ENCODE measurements at regions not wholly inside any gene's neighbourhood (a gene's known extent, or its start where the extent isn't known, plus 50 kb on each side); places are given as distances from the start of the nearest gene placed in this dataset.
"Not testable (repeated sequence)": the region's sequence is repeated elsewhere in the genome, so short reads cannot be mapped to it uniquely, and the experiment has no call there.

- not testable (repeated sequence) for DNase-seq (ENCODE audit: low read depth)
These were observed 202.3 kb downstream of the LIPI start for GRCh38 chr21:14008436-14008835.

GRCh38 chr21:14008006-14008405, 202.7 kb downstream of the LIPI start:
- not testable (repeated sequence) for DNase-seq (ENCODE audit: low read depth)

- DNase-seq (ENCODE audit: low read depth), result not testable (repeated sequence)
These were observed 204.6 kb downstream of the LIPI start for GRCh38 chr21:14006144-14006543.

GRCh38 chr21:13986996-13987958, 223.5 kb downstream of the LIPI start:
- DNase-seq (ENCODE audit: low read depth), result not testable (repeated sequence)

- not testable (repeated sequence) for DNase-seq (ENCODE audit: low read depth)
These were observed 224.6 kb downstream of the LIPI start for GRCh38 chr21:13985865-13986863.

- DNase-seq (ENCODE audit: low read depth), result not testable (repeated sequence)
These were observed 225.5 kb downstream of the LIPI start for GRCh38 chr21:13985137-13985864.

GRCh38 chr21:13984728-13985127, 226.0 kb downstream of the LIPI start:
- not testable (repeated sequence) for DNase-seq (ENCODE audit: low read depth)

GRCh38 chr21:13981176-13982087, 229.3 kb downstream of the LIPI start:
- not testable (repeated sequence) for DNase-seq (ENCODE audit: low read depth)

GRCh38 chr21:13980115-13980662, 230.6 kb downstream of the LIPI start:
- peak; percentile 8 for DNase-seq (ENCODE audit: low read depth)

GRCh38 chr21:13979608-13980007, 231.1 kb downstream of the LIPI start:
- DNase-seq (ENCODE audit: low read depth), result not testable (repeated sequence)

GRCh38 chr21:13974582-13974981, 236.2 kb downstream of the LIPI start:
- not testable (repeated sequence) for DNase-seq (ENCODE audit: low read depth)

GRCh38 chr21:13969853-13970252, 240.9 kb downstream of the LIPI start:
- not testable (repeated sequence) for DNase-seq (ENCODE audit: low read depth)

- DNase-seq (ENCODE audit: low read depth), result not testable (repeated sequence)
These were observed 241.8 kb downstream of the LIPI start for GRCh38 chr21:13969002-13969401.

GRCh38 chr21:13963259-13963658, 247.5 kb downstream of the LIPI start:
- not testable (repeated sequence) for DNase-seq (ENCODE audit: low read depth)

GRCh38 chr21:13937236-13937635, 273.5 kb downstream of the LIPI start:
- no peak for DNase-seq (ENCODE audit: low read depth)

- DNase-seq (ENCODE audit: low read depth), result not testable (repeated sequence)
These were observed 274.5 kb downstream of the LIPI start for GRCh38 chr21:13936033-13936937.

- not testable (repeated sequence) for DNase-seq (ENCODE audit: low read depth)
These were observed 275.2 kb downstream of the LIPI start for GRCh38 chr21:13935396-13936032.

- not testable (repeated sequence) for DNase-seq (ENCODE audit: low read depth)
These were observed 275.8 kb downstream of the LIPI start for GRCh38 chr21:13934887-13935342.

Measured in EH (cell line).